COR-L47 (cell line): ENCODE measurements at regions not wholly inside any gene's neighbourhood (a gene's known extent, or its start where the extent isn't known, plus 50 kb on each side); places are given as distances from the start of the nearest gene placed in this dataset.

Experiments used
- DNase-seq: peaks from one replicate; lab custom pipeline; 2025; lab: John Stamatoyannopoulos, UW

- DNase-seq = no peak
These were observed 376.1 kb downstream of the FBXW7 start for GRCh38 chr4:152159773-152160172.

GRCh38 chr4:152158225-152158624, 377.7 kb downstream of the FBXW7 start:
- no peak for DNase-seq

GRCh38 chr4:152157629-152158028, 378.3 kb downstream of the FBXW7 start:
- DNase-seq = no peak

- DNase-seq = no peak
These were observed 379.4 kb downstream of the FBXW7 start for GRCh38 chr4:152156442-152156841.

- DNase-seq = no peak
These were observed 380.8 kb downstream of the FBXW7 start for GRCh38 chr4:152155070-152155469.

- no peak for DNase-seq
These were observed 381.5 kb downstream of the FBXW7 start for GRCh38 chr4:152154433-152154832.

- DNase-seq = no peak
These were observed 382.2 kb downstream of the FBXW7 start for GRCh38 chr4:152153476-152154270.

- no peak for DNase-seq
These were observed 385.7 kb downstream of the FBXW7 start for GRCh38 chr4:152150214-152150613.

- no peak for DNase-seq
These were observed 386.1 kb downstream of the FBXW7 start for GRCh38 chr4:152149745-152150144.

- DNase-seq = no peak
These were observed 387.2 kb upstream of the GATB start for GRCh38 chr4:152148057-152148456.

- DNase-seq = no peak
These were observed 385.4 kb upstream of the GATB start for GRCh38 chr4:152146244-152146643.

GRCh38 chr4:152143806-152144205, 383.0 kb upstream of the GATB start:
- no peak for DNase-seq

- DNase-seq = no peak
These were observed 377.6 kb upstream of the GATB start for GRCh38 chr4:152138451-152138850.

GRCh38 chr4:152132776-152133175, 372.0 kb upstream of the GATB start:
- DNase-seq = no peak

GRCh38 chr4:152128356-152128755, 367.5 kb upstream of the GATB start:
- DNase-seq = no peak

GRCh38 chr4:152126238-152126637, 365.4 kb upstream of the GATB start:
- DNase-seq = no peak

- DNase-seq = peak; percentile 9
These were observed 358.2 kb upstream of the GATB start for GRCh38 chr4:152118819-152119553.

GRCh38 chr4:152117933-152118507, 357.2 kb upstream of the GATB start:
- peak; percentile 27 for DNase-seq

GRCh38 chr4:152117520-152117919, 356.7 kb upstream of the GATB start:
- no peak for DNase-seq

GRCh38 chr4:152117054-152117453, 356.2 kb upstream of the GATB start:
- no peak for DNase-seq

- no peak for DNase-seq
These were observed 355.0 kb upstream of the GATB start for GRCh38 chr4:152115794-152116193.

- DNase-seq = no peak
These were observed 354.3 kb upstream of the GATB start for GRCh38 chr4:152115118-152115517.

GRCh38 chr4:152114562-152114961, 353.8 kb upstream of the GATB start:
- DNase-seq = no peak
